Keratinocyte (primary cell): ENCODE measurements at regions not wholly inside any gene's neighbourhood (a gene's known extent, or its start where the extent isn't known, plus 50 kb on each side); places are given as distances from the start of the nearest gene placed in this dataset.

Experiments
- EZH2 ChIP-seq: IDR thresholded peaks from one replicate; pipeline ENCODE4 v1.6.1; 2012; ENCODE audit warnings: inconsistent platforms, mild to moderate bottlenecking, low read length, moderate library complexity
- TF ChIP-seq, protein P1 (sequence below), 3 experiments: IDR thresholded peaks in 1 of 3; conservative IDR thresholded peaks in 1 of 3; optimal IDR thresholded peaks in 1 of 3; 2 replicates in 2 of 3; 3 replicates in 1 of 3; pipeline versions ENCODE3 to v1.5.1; 2011; ENCODE audit warnings: low read length in 3 of 3, mild to moderate bottlenecking in 3 of 3, moderate library complexity in 2 of 3, control low read depth in 1 of 3, inconsistent platforms in 1 of 3; ENCODE audit not compliant: insufficient read depth in 2 of 3; ENCODE audit errors: extremely low read depth in 1 of 3

DNA sequence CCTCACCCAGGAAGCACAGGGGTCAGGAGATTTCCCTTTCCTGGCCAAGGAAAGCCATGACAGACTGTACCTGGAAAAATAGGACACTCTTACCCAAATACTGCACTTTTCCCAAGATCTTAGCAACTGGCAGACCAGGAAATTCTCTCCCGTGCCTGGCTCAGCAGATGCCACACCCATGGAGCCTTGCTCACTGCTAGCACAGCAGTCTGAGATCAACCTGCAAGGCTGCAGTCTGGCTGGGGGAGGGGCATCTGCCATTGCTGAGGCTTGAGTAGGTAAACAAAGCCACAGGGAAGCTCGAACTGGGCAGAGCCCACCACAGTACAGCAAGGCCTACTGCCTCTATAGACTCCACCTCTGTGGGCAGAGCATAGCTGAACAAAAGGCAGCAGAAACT is 567.3 kb upstream of the LMCD1 start:
- TF ChIP-seq, protein P1, sequence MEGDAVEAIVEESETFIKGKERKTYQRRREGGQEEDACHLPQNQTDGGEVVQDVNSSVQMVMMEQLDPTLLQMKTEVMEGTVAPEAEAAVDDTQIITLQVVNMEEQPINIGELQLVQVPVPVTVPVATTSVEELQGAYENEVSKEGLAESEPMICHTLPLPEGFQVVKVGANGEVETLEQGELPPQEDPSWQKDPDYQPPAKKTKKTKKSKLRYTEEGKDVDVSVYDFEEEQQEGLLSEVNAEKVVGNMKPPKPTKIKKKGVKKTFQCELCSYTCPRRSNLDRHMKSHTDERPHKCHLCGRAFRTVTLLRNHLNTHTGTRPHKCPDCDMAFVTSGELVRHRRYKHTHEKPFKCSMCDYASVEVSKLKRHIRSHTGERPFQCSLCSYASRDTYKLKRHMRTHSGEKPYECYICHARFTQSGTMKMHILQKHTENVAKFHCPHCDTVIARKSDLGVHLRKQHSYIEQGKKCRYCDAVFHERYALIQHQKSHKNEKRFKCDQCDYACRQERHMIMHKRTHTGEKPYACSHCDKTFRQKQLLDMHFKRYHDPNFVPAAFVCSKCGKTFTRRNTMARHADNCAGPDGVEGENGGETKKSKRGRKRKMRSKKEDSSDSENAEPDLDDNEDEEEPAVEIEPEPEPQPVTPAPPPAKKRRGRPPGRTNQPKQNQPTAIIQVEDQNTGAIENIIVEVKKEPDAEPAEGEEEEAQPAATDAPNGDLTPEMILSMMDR (optimal IDR thresholded peaks at IDR 0.05 in 1 of 3, IDR thresholded peaks at IDR 0.05 in 1 of 3, conservative IDR thresholded peaks at IDR 0.05 in 1 of 3; ENCODE audit: extremely low read depth in 1 of 3, insufficient read depth in 2 of 3, low read length in 3 of 3), result no peak
- no peak for TF ChIP-seq EZH2
